AG09309 (cell line): ENCODE measurements at regions not wholly inside any gene's neighbourhood (a gene's known extent, or its start where the extent isn't known, plus 50 kb on each side); places are given as distances from the start of the nearest gene placed in this dataset.
"Not testable (repeated sequence)": the region's sequence is repeated elsewhere in the genome, so short reads cannot be mapped to it uniquely, and the experiment has no call there.

Experiments used
- DNase-seq: peaks from one replicate; pipeline ENCODE4 v3.0.0-alpha.2; 2010; ENCODE audit warnings: low read depth
- H3K4me3 ChIP-seq: 2 replicates; pipeline ENCODE4 v1.5.1; 2011; ENCODE audit warnings: mild to moderate bottlenecking, low read depth, low read length, moderate library complexity; ENCODE audit not compliant: control insufficient read depth
- CTCF ChIP-seq: IDR thresholded peaks from 2 replicates; pipeline ENCODE4 v1.5.1; 2011; ENCODE audit warnings: mild to moderate bottlenecking, low read depth, low read length, inconsistent platforms; ENCODE audit not compliant: insufficient read depth, control insufficient read depth; ENCODE audit errors: missing control alignments

- no peak overlapping the region for H3K4me3 ChIP-seq
- no peak for DNase-seq
- TF ChIP-seq CTCF = no peak
These were observed 102.1 kb downstream of the SHCBP1 start for GRCh38 chr16:46519063-46519462.

- no peak overlapping the region for H3K4me3 ChIP-seq
- no peak for DNase-seq
- TF ChIP-seq CTCF = no peak
These were observed 124.5 kb downstream of the SHCBP1 start for GRCh38 chr16:46496701-46497100.

- TF ChIP-seq CTCF = no peak
- no peak for DNase-seq
These were observed 138.3 kb downstream of the SHCBP1 start for GRCh38 chr16:46482895-46483294.

GRCh38 chr16:46466239-46466638 is 154.9 kb downstream of the SHCBP1 start:
- no peak for TF ChIP-seq CTCF
- no peak overlapping the region for H3K4me3 ChIP-seq
- DNase-seq = no peak

More at GRCh38 chr16:46482895-46483294, 138.3 kb downstream of the SHCBP1 start:
- H3K4me3 ChIP-seq = no peak overlapping the region

- H3K4me3 ChIP-seq, DNase-seq: not testable (repeated sequence)
These were observed 166.4 kb downstream of the SHCBP1 start for GRCh38 chr16:46454801-46455200.

GRCh38 chr16:46428108-46429061 is 192.8 kb downstream of the SHCBP1 start:
- no peak for TF ChIP-seq CTCF
- H3K4me3 ChIP-seq = no peak overlapping the region; the same call in 1 of the 2 replicates
- no peak for DNase-seq

GRCh38 chr16:46427340-46428107 is 193.7 kb downstream of the SHCBP1 start:
- no peak for TF ChIP-seq CTCF
- H3K4me3 ChIP-seq = no peak overlapping the region
- no peak for DNase-seq
